ENCODE measurements at regions not wholly inside any gene's neighbourhood (a gene's known extent, or its start where the extent isn't known, plus 50 kb on each side); places are given as distances from the start of the nearest gene placed in this dataset.

DNA sequence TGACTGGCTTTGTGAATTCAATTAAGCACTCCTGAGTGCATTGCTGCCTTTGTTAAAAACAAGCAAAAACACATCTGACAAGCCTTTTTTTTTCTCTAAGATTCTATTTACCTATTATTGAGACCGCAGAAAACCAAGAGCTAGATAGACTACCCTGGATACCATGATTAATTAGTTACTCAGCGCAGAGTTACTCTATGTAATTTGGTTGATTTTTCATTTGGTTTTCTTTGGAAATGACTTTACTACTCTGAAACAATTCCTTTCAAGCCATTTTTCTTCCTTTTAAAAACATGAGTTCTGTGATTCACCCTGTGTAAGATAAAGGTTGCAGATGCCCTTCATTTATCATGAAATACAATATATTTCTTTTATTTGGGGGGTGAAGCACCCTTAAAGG, 421.6 kb upstream of the PIK3R1 start:
- H3K27me3 ChIP-seq (ENCODE audit: insufficient read depth, low read length), result no peaks in the 10 kb centered on the region

DNA sequence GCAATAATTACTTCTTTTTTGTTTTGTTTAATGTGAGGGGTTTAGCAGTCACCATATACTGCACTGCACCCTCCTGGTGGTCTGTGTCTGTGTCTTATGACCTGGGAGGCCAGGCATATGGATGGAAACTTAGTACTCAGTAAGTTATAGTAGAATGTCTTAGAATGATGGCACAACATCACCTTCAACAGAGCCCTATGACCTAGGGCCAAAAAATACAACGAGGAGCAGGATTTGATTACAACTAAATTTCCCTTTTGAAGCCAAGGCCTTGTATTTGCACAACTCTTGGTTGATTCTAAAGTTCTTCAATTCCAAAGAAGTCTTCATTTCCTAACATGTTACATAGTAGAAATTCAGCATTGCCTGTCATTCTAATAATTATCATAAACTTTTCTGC, 422.1 kb upstream of the PIK3R1 start:
- H3K4ac ChIP-seq (ENCODE audit: low read depth, low read length), result no peak overlapping the region
- H2AK5ac ChIP-seq (ENCODE audit: low read length), result no peak overlapping the region
- H3K23ac ChIP-seq (ENCODE audit: low read length), result no peak overlapping the region
- H3K79me2 ChIP-seq (ENCODE audit: control insufficient read depth, insufficient read depth, low read length, poor library complexity), result no peaks in the 10 kb centered on the region
- no peak overlapping the region for H4K8ac ChIP-seq (ENCODE audit: low read depth, low read length)
- no peak overlapping the region for H2AFZ ChIP-seq (ENCODE audit: insufficient read depth, low read length, poor library complexity)
- H3K18ac ChIP-seq (ENCODE audit: low read length), result no peak overlapping the region
- no peak overlapping the region for H3K9ac ChIP-seq (ENCODE audit: low read length)
- no peak overlapping the region for H3K4me2 ChIP-seq (ENCODE audit: low read length)
- H2BK12ac ChIP-seq (ENCODE audit: low read length), result no peak overlapping the region
- H3K27me3 ChIP-seq (ENCODE audit: insufficient read depth, low read length), result no peaks in the 10 kb centered on the region
- peaks cover 0 to 1% of the 10 kb centered on the region in 2 experiments for H3K4me1 ChIP-seq (ENCODE audit: control insufficient read depth in 1 of 2, insufficient read depth in 2 of 2, low read length in 2 of 2)
- H3K4me3 ChIP-seq (ENCODE audit: low read depth, low read length), result no peak overlapping the region
- no peak overlapping the region for H3K14ac ChIP-seq (ENCODE audit: low read length)
- H3K27ac ChIP-seq (ENCODE audit: low read depth, low read length), result no peak overlapping the region
- no peak for DNase-seq
- WGBS (ENCODE audit: extremely low coverage, insufficient coverage, insufficient read length), result no CpG with 5 or more reads among the region's 1 CpG
- H4K12ac ChIP-seq (ENCODE audit: low read depth, low read length), result no peak overlapping the region
- no peak overlapping the region for H2BK5ac ChIP-seq (ENCODE audit: low read depth, low read length, poor library complexity)
- H3K9me3 ChIP-seq (ENCODE audit: insufficient read depth, low read depth, low read length), result no peaks in the 10 kb centered on the region
- no peak overlapping the region for H2BK120ac ChIP-seq (ENCODE audit: insufficient read depth, low read length, poor library complexity)
- no peaks in the 10 kb centered on the region for H3K79me1 ChIP-seq (ENCODE audit: low read length)
- no peaks in the 10 kb centered on the region for H3K36me3 ChIP-seq (ENCODE audit: control insufficient read depth in 1 of 2, insufficient read depth in 2 of 2, low read length in 2 of 2)
- no peak overlapping the region for H4K91ac ChIP-seq (ENCODE audit: low read depth, low read length)

More for the DNA sequence above, 421.6 kb upstream of the PIK3R1 start:
- Histone ChIP-seq H3K4me2 (ENCODE audit: low read length) (no peak overlapping the region), H3K4me3 (ENCODE audit: low read depth, low read length) (no peak overlapping the region), H3K4me1 (ENCODE audit: control insufficient read depth in 1 of 2, insufficient read depth in 2 of 2, low read length in 2 of 2) (no peaks in the 10 kb centered on the region), H2BK120ac (ENCODE audit: insufficient read depth, low read length, poor library complexity) (no peak overlapping the region), H2AK5ac (ENCODE audit: low read length) (no peak overlapping the region), H3K18ac (ENCODE audit: low read length) (no peak overlapping the region), H4K8ac (ENCODE audit: low read depth, low read length) (no peak overlapping the region), H3K27ac (ENCODE audit: low read depth, low read length) (no peak overlapping the region), H4K91ac (ENCODE audit: low read depth, low read length) (no peak overlapping the region), H2BK12ac (ENCODE audit: low read length) (no peak overlapping the region), H3K14ac (ENCODE audit: low read length) (no peak overlapping the region), H3K36me3 (ENCODE audit: control insufficient read depth in 1 of 2, insufficient read depth in 2 of 2, low read length in 2 of 2) (no peaks in the 10 kb centered on the region), H2BK5ac (ENCODE audit: low read depth, low read length, poor library complexity) (no peak overlapping the region), H3K9ac (ENCODE audit: low read length) (no peak overlapping the region), H3K23ac (ENCODE audit: low read length) (no peak overlapping the region), H3K4ac (ENCODE audit: low read depth, low read length) (no peak overlapping the region), H4K12ac (ENCODE audit: low read depth, low read length) (no peak overlapping the region), H3K79me1 (ENCODE audit: low read length) (no peaks in the 10 kb centered on the region), H2AFZ (ENCODE audit: insufficient read depth, low read length, poor library complexity) (no peak overlapping the region), H3K79me2 (ENCODE audit: control insufficient read depth, insufficient read depth, low read length, poor library complexity) (no peaks in the 10 kb centered on the region), H3K9me3 (ENCODE audit: insufficient read depth, low read depth, low read length) (no peaks in the 10 kb centered on the region)
- no CpG with 5 or more reads among the region's 2 CpGs for WGBS (ENCODE audit: extremely low coverage, insufficient coverage, insufficient read length)
- DNase-seq, result no peak

DNA sequence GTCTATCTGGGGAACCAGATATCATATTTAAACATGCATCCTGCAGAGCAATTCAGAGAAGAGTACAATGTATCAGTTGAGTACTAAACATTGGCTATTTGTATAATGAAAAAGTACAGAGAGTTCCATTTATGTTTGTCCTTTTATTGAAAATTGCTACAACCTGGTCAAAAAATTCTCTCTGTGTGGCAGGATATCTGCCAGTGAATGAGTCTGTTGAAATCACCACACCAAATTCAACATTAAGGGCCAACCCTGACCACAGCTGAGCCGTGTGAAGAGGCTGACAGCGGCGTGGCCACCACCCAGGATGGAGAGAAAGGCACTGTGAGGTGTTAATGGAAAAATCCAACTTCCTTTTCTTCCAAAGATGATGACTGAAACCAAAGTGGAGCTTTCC, 422.7 kb upstream of the PIK3R1 start:
- Histone ChIP-seq H3K79me1 (ENCODE audit: low read length) (no peaks in the 10 kb centered on the region), H3K27ac (ENCODE audit: low read depth, low read length) (no peak overlapping the region), H3K79me2 (ENCODE audit: control insufficient read depth, insufficient read depth, low read length, poor library complexity) (no peaks in the 10 kb centered on the region), H3K4me2 (ENCODE audit: low read length) (no peak overlapping the region), H3K9me3 (ENCODE audit: insufficient read depth, low read depth, low read length) (no peaks in the 10 kb centered on the region), H4K12ac (ENCODE audit: low read depth, low read length) (no peak overlapping the region), H3K18ac (ENCODE audit: low read length) (no peak overlapping the region), H3K23ac (ENCODE audit: low read length) (no peak overlapping the region), H4K8ac (ENCODE audit: low read depth, low read length) (no peak overlapping the region), H2BK12ac (ENCODE audit: low read length) (no peak overlapping the region), H2AFZ (ENCODE audit: insufficient read depth, low read length, poor library complexity) (no peak overlapping the region), H2BK5ac (ENCODE audit: low read depth, low read length, poor library complexity) (no peak overlapping the region), H3K4me1 (ENCODE audit: control insufficient read depth in 1 of 2, insufficient read depth in 2 of 2, low read length in 2 of 2) (peaks cover 0 to 1% of the 10 kb centered on the region in 2 experiments), H3K36me3 (ENCODE audit: control insufficient read depth in 1 of 2, insufficient read depth in 2 of 2, low read length in 2 of 2) (no peaks in the 10 kb centered on the region), H2BK120ac (ENCODE audit: insufficient read depth, low read length, poor library complexity) (no peak overlapping the region), H3K9ac (ENCODE audit: low read length) (no peak overlapping the region), H3K27me3 (ENCODE audit: insufficient read depth, low read length) (no peaks in the 10 kb centered on the region), H3K14ac (ENCODE audit: low read length) (no peak overlapping the region), H2AK5ac (ENCODE audit: low read length) (no peak overlapping the region), H3K4ac (ENCODE audit: low read depth, low read length) (no peak overlapping the region), H3K4me3 (ENCODE audit: low read depth, low read length) (no peak overlapping the region), H4K91ac (ENCODE audit: low read depth, low read length) (no peak overlapping the region)
- no CpG with 5 or more reads among the region's 3 CpGs for WGBS (ENCODE audit: extremely low coverage, insufficient coverage, insufficient read length)
- no peak for DNase-seq

DNA sequence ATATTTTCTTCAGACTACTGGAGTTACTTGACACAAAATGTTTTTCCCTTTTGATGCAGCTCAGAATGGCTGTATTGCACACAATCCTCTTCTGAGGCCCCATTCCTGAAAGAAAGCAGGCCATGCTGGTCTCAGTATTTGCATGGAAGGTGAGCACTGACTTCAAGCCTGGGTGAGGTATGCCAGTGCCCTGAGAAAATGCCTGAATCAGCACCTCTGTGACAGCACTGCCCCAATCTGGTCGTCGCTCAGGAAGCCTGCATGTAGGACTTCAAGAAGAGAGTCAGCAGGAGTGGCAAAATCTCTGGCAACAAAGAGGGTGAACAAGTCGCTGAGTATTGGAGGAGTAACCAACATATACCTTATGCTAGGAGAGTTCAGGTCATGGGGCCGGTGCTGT, 425.2 kb upstream of the PIK3R1 start:
- no peak overlapping the region for H3K9ac ChIP-seq (ENCODE audit: low read length)
- no peaks in the 10 kb centered on the region for H3K9me3 ChIP-seq (ENCODE audit: insufficient read depth, low read depth, low read length)
- H3K4me1 ChIP-seq (ENCODE audit: control insufficient read depth in 1 of 2, insufficient read depth in 2 of 2, low read length in 2 of 2), result peaks cover 0 to 1% of the 10 kb centered on the region in 2 experiments
- H4K91ac ChIP-seq (ENCODE audit: low read depth, low read length), result no peak overlapping the region
- no peaks in the 10 kb centered on the region for H3K27me3 ChIP-seq (ENCODE audit: insufficient read depth, low read length)
- H3K36me3 ChIP-seq (ENCODE audit: control insufficient read depth in 1 of 2, insufficient read depth in 2 of 2, low read length in 2 of 2), result no peaks in the 10 kb centered on the region
- H3K4me3 ChIP-seq (ENCODE audit: low read depth, low read length), result no peak overlapping the region
- no peak overlapping the region for H3K14ac ChIP-seq (ENCODE audit: low read length)
- H2BK120ac ChIP-seq (ENCODE audit: insufficient read depth, low read length, poor library complexity), result no peak overlapping the region
- no CpG with 5 or more reads among the region's 4 CpGs for WGBS (ENCODE audit: extremely low coverage, insufficient coverage, insufficient read length)
- H2AFZ ChIP-seq (ENCODE audit: insufficient read depth, low read length, poor library complexity), result no peak overlapping the region
- H3K79me2 ChIP-seq (ENCODE audit: control insufficient read depth, insufficient read depth, low read length, poor library complexity), result no peaks in the 10 kb centered on the region
- no peak overlapping the region for H4K12ac ChIP-seq (ENCODE audit: low read depth, low read length)
- no peak overlapping the region for H2BK12ac ChIP-seq (ENCODE audit: low read length)
- H3K4ac ChIP-seq (ENCODE audit: low read depth, low read length), result no peak overlapping the region
- H3K4me2 ChIP-seq (ENCODE audit: low read length), result no peak overlapping the region
- peak in 1 of 2 donors; percentile 44 for DNase-seq
- H3K79me1 ChIP-seq (ENCODE audit: low read length), result no peaks in the 10 kb centered on the region
- H4K8ac ChIP-seq (ENCODE audit: low read depth, low read length), result no peak overlapping the region
- H2AK5ac ChIP-seq (ENCODE audit: low read length), result no peak overlapping the region
- H3K27ac ChIP-seq (ENCODE audit: low read depth, low read length), result no peak overlapping the region
- no peak overlapping the region for H3K23ac ChIP-seq (ENCODE audit: low read length)
- H2BK5ac ChIP-seq (ENCODE audit: low read depth, low read length, poor library complexity), result no peak overlapping the region
- no peak overlapping the region for H3K18ac ChIP-seq (ENCODE audit: low read length)
